ENCODE measurements at regions not wholly inside any gene's neighbourhood (a gene's known extent, or its start where the extent isn't known, plus 50 kb on each side); places are given as distances from the start of the nearest gene placed in this dataset.
A peak's percentile ranks its signal among the peaks of the same experiment; 100 is the strongest.

- Histone ChIP-seq H3K36me3 (ENCODE audit: control insufficient read depth, insufficient read depth, low read length) (no peaks in the 10 kb centered on the region), H3K4me1 (ENCODE audit: control insufficient read depth, insufficient read depth, low read length) (no peaks in the 10 kb centered on the region), H3K27me3 (ENCODE audit: control insufficient read depth, insufficient read depth, low read length, poor library complexity, severe bottlenecking) (no peaks in the 10 kb centered on the region), H3K9ac (ENCODE audit: extremely low read depth, low read length, poor library complexity, severe bottlenecking) (no peak overlapping the region), H3K9me3 (ENCODE audit: control insufficient read depth, low read length) (no peaks in the 10 kb centered on the region), H3K4me3 (ENCODE audit: low read length) (no peak overlapping the region), H3K27ac (ENCODE audit: low read depth, low read length) (no peak overlapping the region)
- Mint-ChIP-seq H3K27me3 (ENCODE audit: insufficient read depth) (no peaks in the 10 kb centered on the region), H3K9me3 (peaks cover 6% of the 10 kb centered on the region), H3K36me3 (ENCODE audit: low read depth) (no peaks in the 10 kb centered on the region), H3K27ac (no peak overlapping the region), H3K4me1 (no peaks in the 10 kb centered on the region), H3K4me3 (no peak overlapping the region)
- DNase-seq = no peak
- TF ChIP-seq CTCF (conservative IDR thresholded peaks at IDR 0.05) = no peak
Measured at GRCh38 chr10:6990891-6991290, 410.8 kb upstream of the PRKCQ start.

GRCh38 chr10:6988654-6989053 is 408.6 kb upstream of the PRKCQ start:
- H3K9me3 Mint-ChIP-seq = peaks cover 10% of the 10 kb centered on the region
- 87 to 90% methylated on average over 3 to 4 of the region's 4 CpGs for WGBS, 2 experiments (ENCODE audit: insufficient coverage in 1 of 2, insufficient read length in 1 of 2)
- H3K27me3 Mint-ChIP-seq (ENCODE audit: insufficient read depth) = no peaks in the 10 kb centered on the region
- Histone ChIP-seq H3K9ac (ENCODE audit: extremely low read depth, low read length, poor library complexity, severe bottlenecking) (no peak overlapping the region), H3K27me3 (ENCODE audit: control insufficient read depth, insufficient read depth, low read length, poor library complexity, severe bottlenecking) (no peaks in the 10 kb centered on the region), H3K36me3 (ENCODE audit: control insufficient read depth, insufficient read depth, low read length) (no peaks in the 10 kb centered on the region), H3K9me3 (ENCODE audit: control insufficient read depth, low read length) (no peaks in the 10 kb centered on the region), H3K27ac (ENCODE audit: low read depth, low read length) (no peak overlapping the region), H3K4me3 (ENCODE audit: low read length) (no peak overlapping the region), H3K4me1 (ENCODE audit: control insufficient read depth, insufficient read depth, low read length) (no peaks in the 10 kb centered on the region)
- TF ChIP-seq CTCF (conservative IDR thresholded peaks at IDR 0.05) = no peak
- no peaks in the 10 kb centered on the region for H3K4me1 Mint-ChIP-seq
- H3K4me3 Mint-ChIP-seq = no peak overlapping the region
- no peaks in the 10 kb centered on the region for H3K36me3 Mint-ChIP-seq (ENCODE audit: low read depth)
- no peak overlapping the region for H3K27ac Mint-ChIP-seq
- no peak for DNase-seq

GRCh38 chr10:6987536-6987945 is 407.5 kb upstream of the PRKCQ start:
- no peak overlapping the region for H3K4me3 ChIP-seq (ENCODE audit: low read length)
- H3K9ac ChIP-seq (ENCODE audit: extremely low read depth, low read length, poor library complexity, severe bottlenecking) = no peak overlapping the region
- Mint-ChIP-seq H3K4me1 (no peaks in the 10 kb centered on the region), H3K36me3 (ENCODE audit: low read depth) (no peaks in the 10 kb centered on the region), H3K27me3 (ENCODE audit: insufficient read depth) (no peaks in the 10 kb centered on the region), H3K9me3 (peaks cover 4% of the 10 kb centered on the region), H3K27ac (no peak overlapping the region), H3K4me3 (no peak overlapping the region)
- H3K36me3 ChIP-seq (ENCODE audit: control insufficient read depth, insufficient read depth, low read length) = no peaks in the 10 kb centered on the region
- no peaks in the 10 kb centered on the region for H3K27me3 ChIP-seq (ENCODE audit: control insufficient read depth, insufficient read depth, low read length, poor library complexity, severe bottlenecking)
- H3K9me3 ChIP-seq (ENCODE audit: control insufficient read depth, low read length) = no peaks in the 10 kb centered on the region
- WGBS, 2 experiments (ENCODE audit: insufficient coverage in 1 of 2, insufficient read length in 1 of 2) = 87 to 88% methylated on average over 7 to 8 of the region's 8 CpGs
- no peak for TF ChIP-seq CTCF (conservative IDR thresholded peaks at IDR 0.05)
- peak overlapping the region; percentile 72 for H3K27ac ChIP-seq (ENCODE audit: low read depth, low read length)
- no peak for DNase-seq
- no peaks in the 10 kb centered on the region for H3K4me1 ChIP-seq (ENCODE audit: control insufficient read depth, insufficient read depth, low read length)

Measured in endodermal cell (in vitro differentiated cells).